Neuronal stem cell (in vitro differentiated cells): ENCODE measurements at regions not wholly inside any gene's neighbourhood (a gene's known extent, or its start where the extent isn't known, plus 50 kb on each side); places are given as distances from the start of the nearest gene placed in this dataset.

ENCODE experiments used
- DNase-seq: peaks from one replicate; pipeline ENCODE4 v3.0.0-alpha.2; 2013; ENCODE audit warnings: low spot score
- H2AFZ ChIP-seq: one replicate; pipeline ENCODE4 v1.6.1; 2013; ENCODE audit warnings: mild to moderate bottlenecking, low read length, inconsistent platforms
- H2AK5ac ChIP-seq: 2 replicates; pipeline ENCODE4 v1.6.1; 2013; ENCODE audit warnings: low read depth, mild to moderate bottlenecking, inconsistent platforms, low read length, moderate library complexity, mixed read lengths
- H2BK120ac ChIP-seq: 2 replicates; pipeline ENCODE4 v1.6.1; 2013; ENCODE audit warnings: low read depth, mild to moderate bottlenecking, inconsistent platforms, low read length, moderate library complexity, mixed read lengths
- H2BK12ac ChIP-seq: one replicate; pipeline ENCODE4 v1.6.1; 2013; ENCODE audit warnings: low read length, inconsistent platforms
- H2BK15ac ChIP-seq: 2 replicates; pipeline ENCODE4 v1.6.1; 2013; ENCODE audit warnings: mild to moderate bottlenecking, low read length, inconsistent platforms, mixed read lengths
- H2BK5ac ChIP-seq: one replicate; pipeline ENCODE4 v1.6.1; 2013; ENCODE audit warnings: inconsistent platforms, mild to moderate bottlenecking, low read length, moderate library complexity
- H3K14ac ChIP-seq: one replicate; pipeline ENCODE4 v1.6.1; 2013; ENCODE audit warnings: low read length, inconsistent platforms
- H3K18ac ChIP-seq: 2 replicates; pipeline ENCODE4 v1.6.1; 2013; ENCODE audit warnings: low read length, inconsistent platforms
- H3K23ac ChIP-seq: 2 replicates; pipeline ENCODE4 v1.6.1; 2013; ENCODE audit warnings: low read depth, mild to moderate bottlenecking, mixed read lengths, low read length, inconsistent platforms; ENCODE audit not compliant: poor library complexity
- H3K27ac ChIP-seq: replicated peaks from 3 replicates; pipeline ENCODE4 v1.5.1; 2013; ENCODE audit warnings: low read length, inconsistent platforms
- H3K27me3 ChIP-seq, 3 experiments: 2 replicates each; pipeline ENCODE4 v1.6.1; 2013; ENCODE audit warnings: low read length in 3 of 3, mild to moderate bottlenecking in 2 of 3, inconsistent platforms in 1 of 3, low read depth in 1 of 3, mixed read lengths in 1 of 3, moderate library complexity in 1 of 3; ENCODE audit not compliant: control insufficient read depth in 3 of 3, insufficient read depth in 3 of 3
- H3K36me3 ChIP-seq, 2 donors: replicated peaks in 1 of 2; 2 replicates each; pipeline ENCODE4 v1.6.1; 2013; ENCODE audit warnings: low read length in 2 of 2; ENCODE audit not compliant: control insufficient read depth in 2 of 2, insufficient read depth in 2 of 2
- H3K4ac ChIP-seq: 2 replicates; pipeline ENCODE4 v1.6.1; 2013; ENCODE audit warnings: inconsistent platforms, mild to moderate bottlenecking, low read length, moderate library complexity
- H3K4me1 ChIP-seq, 2 donors: 1 replicate in 1 of 2; 2 replicates in 1 of 2; pipeline ENCODE4 v1.6.1; 2013; ENCODE audit warnings: low read length in 2 of 2, low read depth in 1 of 2; ENCODE audit not compliant: control insufficient read depth in 2 of 2, insufficient read depth in 1 of 2
- H3K4me2 ChIP-seq: one replicate; pipeline ENCODE4 v1.6.1; 2013; ENCODE audit warnings: mild to moderate bottlenecking, low read length, inconsistent platforms; ENCODE audit not compliant: insufficient read depth, poor library complexity, severe bottlenecking
- H3K4me3 ChIP-seq, 2 donors: 2 replicates each; pipeline ENCODE4 v1.5.1; 2013; ENCODE audit warnings: low read length in 2 of 2, mild to moderate bottlenecking in 2 of 2, inconsistent platforms in 1 of 2, moderate library complexity in 1 of 2
- H3K79me1 ChIP-seq: one replicate; pipeline ENCODE4 v1.6.1; 2013; ENCODE audit warnings: low read depth, mild to moderate bottlenecking, inconsistent platforms, low read length, moderate library complexity
- H3K9ac ChIP-seq: one replicate; pipeline ENCODE4 v1.6.1; 2013; ENCODE audit warnings: mild to moderate bottlenecking, low read depth, low read length, inconsistent platforms; ENCODE audit not compliant: poor library complexity
- H3K9me3 ChIP-seq, 2 donors: replicated peaks in 1 of 2; 2 replicates each; pipeline versions ENCODE3 to v1.6.1; 2013; ENCODE audit warnings: low read length in 2 of 2, mild to moderate bottlenecking in 2 of 2, inconsistent platforms in 1 of 2, low read depth in 1 of 2, mixed read lengths in 1 of 2, moderate library complexity in 1 of 2; ENCODE audit not compliant: control insufficient read depth in 2 of 2, insufficient read depth in 1 of 2
- H4K8ac ChIP-seq: one replicate; pipeline ENCODE4 v1.6.1; 2013; ENCODE audit warnings: low read depth, mild to moderate bottlenecking, inconsistent platforms, low read length, moderate library complexity
- H4K91ac ChIP-seq: one replicate; pipeline ENCODE4 v1.6.1; 2013; ENCODE audit warnings: low read length, low read depth, mild to moderate bottlenecking, inconsistent platforms; ENCODE audit not compliant: poor library complexity
- WGBS, 2 donors: extraction: QIAGEN DNeasy Blood & Tissue Kit; methylation state at CpG; one replicate each; pipeline ENCODE4 v1.1.7; 2013; ENCODE audit warnings: missing lambda C conversion rate in 2 of 2, mixed read lengths in 1 of 2; ENCODE audit not compliant: insufficient read length in 2 of 2, insufficient replicate concordance in 1 of 2; ENCODE audit errors: extremely low coverage in 2 of 2; 5-methylcytosine and 5-hydroxymethylcytosine counted together

DNA sequence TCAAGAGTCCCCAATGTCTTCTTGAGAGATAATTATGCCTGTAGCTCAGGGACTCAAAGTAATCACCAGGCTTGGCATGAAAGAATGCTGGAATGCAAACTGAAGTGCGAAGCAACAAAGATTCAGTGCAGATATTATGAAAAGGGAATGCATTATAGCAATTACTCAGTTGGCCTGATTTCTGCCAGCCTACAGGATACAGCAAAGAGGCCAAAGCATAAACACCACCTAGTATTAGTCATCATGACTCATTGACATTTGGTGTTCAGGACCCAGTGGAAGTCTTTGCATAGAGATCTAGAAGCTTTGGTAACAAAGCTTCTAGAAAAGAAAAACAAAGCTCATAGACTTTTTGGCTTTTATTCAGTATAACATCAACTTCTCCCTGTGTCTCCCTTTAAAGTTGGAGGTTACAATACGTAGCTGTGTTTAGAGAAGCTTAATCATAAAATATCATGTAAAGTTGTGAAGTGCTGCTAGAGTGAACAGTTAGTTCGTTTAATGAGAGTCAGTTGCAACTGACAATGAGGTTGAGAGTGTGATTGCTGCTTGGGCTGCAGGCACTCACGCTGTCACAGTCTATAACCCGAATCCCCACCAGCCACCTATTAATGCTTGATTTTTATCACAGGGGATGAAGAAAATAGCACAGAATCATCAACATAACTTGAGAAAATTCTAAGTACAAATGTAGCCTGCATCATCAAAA lies 932.7 kb downstream of the TFAP2A start:
- Histone ChIP-seq H2BK120ac (no peak overlapping the region), H4K91ac (no peak overlapping the region), H3K4me1 (peaks cover 0 to 3% of the 10 kb centered on the region in 2 donors), H2BK12ac (no peak overlapping the region), H3K27me3 (no peaks in the 10 kb centered on the region), H3K79me1 (no peaks in the 10 kb centered on the region), H2BK5ac (no peak overlapping the region), H2AFZ (peak overlapping the region; percentile 63), H3K4me2 (no peak overlapping the region), H3K23ac (no peak overlapping the region), H3K9ac (no peak overlapping the region), H3K4ac (no peak overlapping the region), H3K27ac (no peak overlapping the region), H3K18ac (no peak overlapping the region), H4K8ac (no peak overlapping the region), H3K4me3 (no peak overlapping the region), H3K9me3 (no peaks in the 10 kb centered on the region), H3K14ac (no peak overlapping the region), H2AK5ac (no peak overlapping the region), H3K36me3 (no peaks in the 10 kb centered on the region), H2BK15ac (no peak overlapping the region)
- no peak for DNase-seq
- WGBS, 2 donors = no CpG with 5 or more reads among the region's 5 CpGs

DNA sequence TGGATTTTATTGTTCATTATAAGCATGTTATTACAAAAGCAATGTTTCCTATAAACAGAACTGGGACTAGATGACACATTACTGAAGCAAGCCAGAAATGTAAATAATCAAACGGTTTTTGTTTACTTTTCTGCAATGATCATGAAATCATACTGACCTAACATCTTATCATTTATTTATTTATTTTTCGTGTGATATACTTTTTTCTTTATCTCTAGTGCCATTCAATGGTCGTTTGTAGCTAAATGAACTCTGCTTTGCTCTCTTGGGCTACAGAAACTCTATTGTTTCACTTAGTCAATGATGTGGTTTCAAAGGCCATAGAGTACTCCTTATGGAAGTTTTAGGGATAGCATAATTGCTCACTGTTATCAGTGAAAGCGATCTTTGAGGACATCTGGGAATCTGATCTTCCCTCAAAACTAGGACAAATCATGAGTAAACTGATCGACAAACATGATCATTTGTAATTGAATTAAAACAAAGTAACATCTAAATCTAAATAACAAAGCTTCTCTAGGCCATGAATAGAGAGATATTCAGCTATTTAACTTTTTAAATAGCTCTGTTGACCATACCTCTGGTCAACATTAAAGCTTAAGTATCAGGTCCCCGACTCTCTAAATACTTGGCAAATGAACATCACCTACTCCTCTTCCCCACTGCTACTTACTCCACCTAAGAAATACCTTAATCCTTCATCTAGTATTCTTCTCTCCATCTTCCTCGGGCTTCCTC lies 933.4 kb downstream of the TFAP2A start:
- no peak for DNase-seq
- no peak overlapping the region for H3K18ac ChIP-seq

DNA sequence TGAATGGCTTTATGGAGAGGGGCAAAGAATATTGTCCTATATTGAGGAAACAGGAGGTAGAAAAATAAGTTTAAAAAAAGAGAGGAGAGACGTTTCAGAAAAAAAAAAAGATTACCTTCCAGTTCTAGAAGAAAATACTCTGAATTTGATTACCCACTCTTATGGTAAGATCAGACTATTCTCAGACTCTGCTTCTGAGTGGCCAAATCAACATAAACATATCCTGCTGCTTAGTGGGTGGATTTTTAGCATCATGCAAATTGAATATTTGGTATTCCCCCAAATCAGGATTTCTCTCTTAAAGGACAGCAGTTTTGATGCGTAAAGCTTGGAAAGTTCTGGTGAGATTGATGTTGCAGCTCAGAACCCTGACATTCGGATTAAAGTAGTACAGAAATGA lies 946.6 kb downstream of the TFAP2A start:
- Histone ChIP-seq H3K9me3 (peaks cover 0 to under 1% of the 10 kb centered on the region in 2 donors), H3K27me3 (no peaks in the 10 kb centered on the region), H3K4ac (no peak overlapping the region), H2AFZ (no peak overlapping the region), H2BK120ac (no peak overlapping the region), H3K18ac (no peak overlapping the region), H3K4me2 (no peak overlapping the region), H3K9ac (no peak overlapping the region), H2BK15ac (no peak overlapping the region), H3K79me1 (no peaks in the 10 kb centered on the region), H3K36me3 (no peaks in the 10 kb centered on the region), H3K14ac (no peak overlapping the region), H3K4me3 (no peak overlapping the region), H4K91ac (no peak overlapping the region), H2BK5ac (no peak overlapping the region), H3K27ac (no peak overlapping the region), H2BK12ac (no peak overlapping the region), H3K23ac (no peak overlapping the region), H4K8ac (no peak overlapping the region), H3K4me1 (peaks cover 0 to 1% of the 10 kb centered on the region in 2 donors), H2AK5ac (no peak overlapping the region)
- no CpG with 5 or more reads among the region's 3 CpGs for WGBS, 2 donors
- DNase-seq = no peak

More for the DNA sequence above, 933.4 kb downstream of the TFAP2A start:
- no peak overlapping the region for H2AK5ac ChIP-seq
- H2AFZ ChIP-seq = peak overlapping the region; percentile 63
- no peak overlapping the region for H3K23ac ChIP-seq
- H3K14ac ChIP-seq = no peak overlapping the region
- no peaks in the 10 kb centered on the region for H3K36me3 ChIP-seq
- H3K4me3 ChIP-seq = no peak overlapping the region
- no peak overlapping the region for H2BK120ac ChIP-seq
- H2BK15ac ChIP-seq = no peak overlapping the region
- no peak overlapping the region for H2BK5ac ChIP-seq
- no peaks in the 10 kb centered on the region for H3K9me3 ChIP-seq
- peaks cover 0 to 3% of the 10 kb centered on the region in 2 donors for H3K4me1 ChIP-seq
- H3K9ac ChIP-seq = no peak overlapping the region
- no CpG with 5 or more reads among the region's 7 CpGs for WGBS, 2 donors
- H2BK12ac ChIP-seq = no peak overlapping the region
- H3K4me2 ChIP-seq = no peak overlapping the region
- no peaks in the 10 kb centered on the region for H3K79me1 ChIP-seq
- H3K27ac ChIP-seq = no peak overlapping the region
- H4K8ac ChIP-seq = no peak overlapping the region
- no peak overlapping the region for H3K4ac ChIP-seq
- H3K27me3 ChIP-seq = no peaks in the 10 kb centered on the region
- H4K91ac ChIP-seq = no peak overlapping the region

DNA sequence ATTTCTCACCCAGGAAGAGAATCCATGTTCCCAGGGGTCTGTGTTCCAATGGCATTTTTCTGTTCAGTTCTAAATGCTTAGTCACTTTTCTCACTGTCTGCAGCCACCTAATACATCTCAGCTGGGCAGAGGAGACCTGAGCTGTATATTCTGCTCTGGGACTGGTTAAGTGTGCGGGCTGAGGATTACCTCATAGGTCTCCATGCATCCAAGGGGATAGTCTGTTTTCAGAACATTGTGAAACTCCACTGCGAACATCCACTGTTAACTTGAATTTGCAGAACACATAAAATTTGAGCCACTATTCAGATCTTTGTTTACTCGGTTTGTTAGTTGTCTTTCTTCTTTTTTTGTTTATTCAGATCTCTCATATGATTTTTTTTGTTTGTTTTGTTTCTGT lies 947.1 kb downstream of the TFAP2A start:
- H4K8ac ChIP-seq = no peak overlapping the region
- no peak overlapping the region for H4K91ac ChIP-seq
- H3K14ac ChIP-seq = no peak overlapping the region
- WGBS, 2 donors = no CpG with 5 or more reads among the region's 3 CpGs
- H3K18ac ChIP-seq = no peak overlapping the region
- peaks cover 0 to 1% of the 10 kb centered on the region in 2 donors for H3K4me1 ChIP-seq
- no peaks in the 10 kb centered on the region for H3K27me3 ChIP-seq
- peaks cover 2% of the 10 kb centered on the region in 2 donors for H3K9me3 ChIP-seq
- no peak overlapping the region for H3K23ac ChIP-seq
- H2BK120ac ChIP-seq = no peak overlapping the region
- H3K79me1 ChIP-seq = no peaks in the 10 kb centered on the region
- H3K4ac ChIP-seq = no peak overlapping the region
- no peak overlapping the region for H2AFZ ChIP-seq
- no peak overlapping the region for H3K4me3 ChIP-seq
- no peak for DNase-seq
- no peaks in the 10 kb centered on the region for H3K36me3 ChIP-seq
- no peak overlapping the region for H2AK5ac ChIP-seq
- no peak overlapping the region for H2BK12ac ChIP-seq
- no peak overlapping the region for H3K9ac ChIP-seq
- H3K4me2 ChIP-seq = no peak overlapping the region
- no peak overlapping the region for H2BK5ac ChIP-seq
- H3K27ac ChIP-seq = no peak overlapping the region
- H2BK15ac ChIP-seq = no peak overlapping the region
